GM19372 (cell line): ENCODE measurements at regions not wholly inside any gene's neighbourhood (a gene's known extent, or its start where the extent isn't known, plus 50 kb on each side); places are given as distances from the start of the nearest gene placed in this dataset.
"Not testable (repeated sequence)": the region's sequence is repeated elsewhere in the genome, so short reads cannot be mapped to it uniquely, and the experiment has no call there.

Experiments used
- ATAC-seq: cut with Tn5 transposase; IDR thresholded peaks from one replicate; pipeline ENCODE4 v1.9.1; 2021; ENCODE audit warnings: mild to moderate bottlenecking, low read depth, moderate library complexity; ENCODE audit not compliant: unreplicated experiment

DNA sequence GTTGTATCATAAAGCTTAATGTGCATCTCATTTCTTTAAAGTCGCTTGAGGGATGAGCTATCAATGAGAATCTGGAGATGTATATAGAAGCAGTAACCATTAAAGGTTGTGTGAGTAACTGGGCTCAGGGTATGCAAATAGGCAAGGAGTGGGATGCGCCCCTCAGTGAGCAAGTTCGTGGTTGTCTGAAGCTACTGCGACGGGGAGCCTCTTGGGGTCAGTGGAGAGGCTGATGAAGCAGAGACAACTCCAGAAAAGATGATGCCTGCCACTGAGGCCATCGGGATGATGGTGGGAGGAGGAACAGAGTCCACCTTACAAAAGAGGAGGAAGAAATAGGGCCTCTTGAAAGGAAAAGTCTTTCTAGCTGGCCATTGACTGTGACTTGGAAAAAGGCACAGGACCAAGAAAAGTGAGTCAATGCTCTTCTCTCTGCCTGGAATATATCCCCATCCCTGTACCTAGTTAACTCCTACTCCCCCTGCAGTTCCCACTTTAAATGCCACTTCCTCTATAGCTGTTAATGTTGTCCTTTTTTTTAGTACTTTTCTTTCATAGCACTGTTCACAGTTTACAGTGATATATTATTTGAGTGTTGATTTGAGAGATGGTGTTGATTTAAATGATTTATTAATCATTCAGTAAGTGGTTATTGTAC, 51.4 kb upstream of the LSM6 start:
- ATAC-seq, result peak; percentile 66

DNA sequence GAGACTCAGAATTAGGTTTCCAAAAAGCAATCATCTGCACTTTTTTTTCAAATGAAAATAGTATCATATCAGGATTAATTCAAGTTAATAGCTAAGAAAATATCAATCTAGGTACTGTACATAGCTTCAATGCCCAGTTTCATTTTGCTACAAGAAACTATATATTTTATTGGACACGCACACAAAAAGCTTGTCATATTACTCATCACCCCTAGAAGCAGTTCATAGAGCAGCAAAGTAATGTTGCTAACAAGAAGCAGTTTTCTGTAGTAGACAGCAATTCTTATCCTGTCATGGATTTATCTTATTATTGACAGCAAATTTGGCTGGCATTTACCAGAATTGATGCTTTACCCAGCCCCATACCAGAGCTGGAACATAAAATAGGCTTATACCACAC, 52.3 kb upstream of the LSM6 start:
- ATAC-seq, result no peak

GRCh38 chr4:146122398-146122797, 53.1 kb upstream of the LSM6 start:
- no peak for ATAC-seq

DNA sequence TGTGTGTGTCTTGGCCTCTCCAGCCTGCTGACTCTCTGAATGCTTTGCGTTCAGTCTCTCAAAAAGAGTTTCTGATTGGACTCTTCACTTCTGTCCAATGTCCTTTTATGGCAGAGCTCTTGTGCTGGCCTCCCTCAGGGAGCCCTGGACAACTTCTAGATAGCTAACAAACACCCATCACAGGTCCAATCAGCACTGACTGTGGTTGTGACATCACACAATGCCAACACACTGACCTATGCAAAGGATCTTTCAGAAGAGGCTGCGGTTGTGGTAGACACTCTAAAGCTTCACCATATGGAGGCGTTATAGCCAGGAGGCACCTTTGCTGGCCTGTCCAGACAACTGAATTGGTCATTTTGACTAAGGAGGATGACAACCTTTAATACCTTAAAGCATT, 53.8 kb upstream of the LSM6 start:
- no peak for ATAC-seq

DNA sequence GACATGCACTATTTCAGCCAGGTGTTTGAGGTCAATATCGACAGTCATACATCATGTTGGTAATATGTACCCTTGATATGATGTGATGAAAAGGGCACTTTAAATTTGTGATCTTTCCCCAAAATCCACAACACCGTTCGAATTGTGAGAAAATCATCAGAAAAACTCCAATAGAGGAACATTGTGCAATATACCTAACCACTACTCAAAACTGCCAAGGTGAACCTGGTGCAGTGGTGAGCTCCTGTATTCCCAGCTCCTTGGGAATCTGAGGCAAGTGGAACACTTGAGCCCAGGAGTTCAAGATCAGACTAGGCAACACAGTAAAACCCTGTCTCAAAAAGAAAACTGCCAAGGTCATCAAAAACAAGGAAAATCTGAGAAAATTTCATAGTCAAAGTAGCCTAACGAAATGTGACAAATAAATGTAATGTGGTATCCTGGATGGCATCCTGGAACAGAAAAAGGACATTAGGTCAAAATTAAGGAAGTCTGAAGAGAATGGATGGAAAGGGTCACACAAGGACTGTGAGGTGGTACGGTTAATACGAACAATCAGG, 55.6 kb upstream of the LSM6 start:
- ATAC-seq, result no peak

DNA sequence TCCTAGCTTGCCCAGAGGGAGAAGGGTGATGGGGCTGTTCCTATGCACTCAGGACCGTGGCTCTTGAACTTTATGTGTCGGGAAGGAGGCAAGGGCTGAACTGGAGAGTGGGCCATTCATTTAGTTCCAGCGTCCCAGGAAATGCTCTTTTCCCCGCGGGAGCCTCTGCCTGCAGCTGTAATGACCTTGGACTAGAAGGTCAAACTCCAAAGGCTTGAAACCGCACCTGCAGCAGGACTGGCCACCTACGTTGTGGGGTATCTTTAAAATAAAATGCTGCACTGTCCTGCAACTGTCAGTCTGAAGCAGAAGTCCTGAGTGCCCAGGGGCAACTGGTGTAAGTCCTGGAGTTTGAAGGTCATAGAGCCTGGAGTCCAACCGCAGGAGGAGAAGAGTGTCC, 61.5 kb upstream of the LSM6 start:
- no peak for ATAC-seq

DNA sequence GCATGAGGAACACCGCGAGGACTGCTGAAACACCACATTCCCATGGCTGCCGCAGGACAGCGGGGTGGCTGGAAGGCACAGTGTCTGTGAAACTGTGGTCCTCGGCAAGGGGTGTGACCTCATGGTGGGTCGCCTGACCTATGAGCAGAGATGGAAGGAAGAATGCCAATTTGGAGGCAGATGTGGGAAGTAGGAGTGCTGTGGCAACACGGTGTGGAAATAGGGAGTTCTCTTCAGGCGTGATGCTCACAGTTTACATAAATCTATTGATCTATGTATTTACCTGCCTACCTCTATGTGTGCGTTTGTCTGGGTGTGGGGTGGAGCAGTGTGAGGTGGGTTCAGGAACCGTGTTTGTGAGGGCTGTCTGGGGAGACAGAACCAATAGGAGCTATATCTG, 62.3 kb upstream of the LSM6 start:
- no peak for ATAC-seq

GRCh38 chr4:146112389-146112788, 63.1 kb upstream of the LSM6 start:
- peak; percentile 52 for ATAC-seq

DNA sequence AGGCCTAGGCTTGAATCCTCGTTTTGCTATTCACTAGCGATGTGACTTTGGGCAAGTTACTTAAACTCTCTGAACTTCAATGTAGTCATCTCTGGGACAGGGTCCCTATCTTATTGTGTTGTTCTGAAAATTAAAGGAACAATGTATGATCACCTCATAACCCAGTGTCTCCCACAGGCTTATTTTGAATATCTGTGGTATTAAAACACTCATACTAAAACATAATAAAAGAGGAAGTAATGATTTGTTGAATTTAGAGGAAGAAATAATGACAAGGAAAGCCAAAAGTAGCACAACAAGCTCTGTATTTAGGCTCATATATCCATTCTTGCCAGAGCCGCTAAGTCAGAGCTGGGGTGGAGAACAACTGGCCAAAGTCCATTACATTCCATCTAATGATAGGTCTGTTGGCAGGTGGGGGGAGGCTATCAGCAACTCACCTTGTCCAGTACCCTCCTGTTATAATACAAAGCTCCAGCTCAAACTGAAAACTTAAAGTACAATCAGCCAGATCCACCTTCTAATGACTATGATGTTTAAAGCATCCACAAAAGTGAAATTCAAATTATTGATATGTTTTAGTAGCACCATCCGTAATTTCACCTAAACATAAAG, 64.5 kb upstream of the LSM6 start:
- no peak for ATAC-seq

GRCh38 chr4:146108756-146109155, 66.8 kb upstream of the LSM6 start:
- no peak for ATAC-seq

GRCh38 chr4:146107587-146108240, 67.8 kb upstream of the LSM6 start:
- no peak for ATAC-seq

DNA sequence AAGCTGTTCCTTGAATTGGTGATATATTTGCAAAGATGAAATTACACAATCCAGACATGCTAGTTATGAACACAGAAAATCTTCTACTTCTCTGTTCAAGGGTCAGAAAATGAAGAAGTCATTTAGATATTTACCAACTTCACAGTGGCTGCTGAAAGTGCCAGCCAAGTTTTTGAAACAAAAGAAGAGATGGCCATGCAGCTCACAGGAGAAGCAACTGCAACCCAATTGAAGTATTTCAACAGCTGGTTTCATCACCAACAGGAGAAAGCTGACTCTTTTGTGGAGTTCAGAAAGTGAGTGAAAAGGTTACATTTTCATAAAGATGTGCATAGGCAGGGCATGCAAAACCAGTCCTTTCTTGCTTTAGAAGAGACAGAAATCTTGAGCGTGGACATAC, 70.1 kb upstream of the LSM6 start:
- peak; percentile 37 for ATAC-seq

DNA sequence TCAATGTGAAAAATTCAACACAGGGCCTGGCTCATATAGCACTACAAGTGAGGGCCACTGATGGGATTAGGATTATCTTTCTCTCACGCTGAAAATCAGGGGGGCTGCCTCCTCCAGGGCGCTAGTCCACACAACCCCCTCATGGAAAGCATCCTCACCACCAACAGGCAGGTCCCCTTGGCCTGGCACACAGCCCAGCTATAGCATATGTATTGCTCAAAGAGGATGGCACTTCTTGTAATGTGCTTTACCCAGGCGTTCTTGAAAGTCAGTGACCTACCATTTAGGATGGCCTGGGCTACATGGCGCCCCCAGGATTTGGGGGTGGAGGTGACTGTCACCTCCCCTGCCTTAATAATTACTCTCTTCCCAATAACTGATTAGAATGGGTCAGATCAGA, 71.0 kb upstream of the LSM6 start:
- ATAC-seq, result no peak

DNA sequence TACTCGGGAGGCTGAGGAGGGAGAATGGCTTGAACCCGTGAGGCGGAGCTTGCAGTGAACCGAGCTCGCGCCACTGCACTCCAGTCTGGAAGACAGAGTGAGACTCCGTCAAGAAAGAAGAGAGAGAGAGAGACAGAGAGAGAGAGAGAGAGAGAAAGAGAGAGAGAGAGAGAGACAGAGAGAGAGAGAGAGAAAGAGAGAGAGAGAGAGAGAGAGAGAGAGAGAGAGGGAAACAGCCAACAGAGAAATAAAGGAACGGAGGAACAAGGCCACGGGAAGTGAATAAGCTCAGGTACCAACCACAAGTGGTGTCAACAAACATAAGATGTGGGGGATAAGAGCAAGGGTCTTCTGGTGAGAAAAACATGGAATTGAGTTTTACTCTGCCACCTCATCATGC, 71.5 kb upstream of the LSM6 start:
- not testable (repeated sequence) for ATAC-seq

GRCh38 chr4:146099585-146099984, 75.9 kb upstream of the LSM6 start:
- no peak for ATAC-seq

DNA sequence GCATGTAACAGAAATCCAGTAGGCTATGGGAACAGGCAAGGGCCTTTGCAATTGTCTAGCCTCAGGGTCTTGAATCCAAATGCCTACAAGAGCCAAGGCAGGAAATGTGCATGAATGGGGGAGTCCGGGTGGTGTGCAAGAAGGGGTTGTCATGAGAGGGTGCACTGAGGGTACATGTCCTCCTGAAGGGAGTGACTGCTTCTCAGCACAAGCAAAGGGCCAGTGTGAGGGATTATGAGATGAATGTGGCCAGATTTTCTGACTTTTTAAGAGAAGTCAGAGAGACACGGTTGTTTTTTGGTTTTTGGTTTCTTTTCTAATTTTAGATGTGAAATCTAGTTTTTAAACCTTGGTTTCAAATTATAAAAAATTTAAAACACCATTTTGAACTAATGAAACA, 76.5 kb upstream of the LSM6 start:
- peak; percentile 62 for ATAC-seq

DNA sequence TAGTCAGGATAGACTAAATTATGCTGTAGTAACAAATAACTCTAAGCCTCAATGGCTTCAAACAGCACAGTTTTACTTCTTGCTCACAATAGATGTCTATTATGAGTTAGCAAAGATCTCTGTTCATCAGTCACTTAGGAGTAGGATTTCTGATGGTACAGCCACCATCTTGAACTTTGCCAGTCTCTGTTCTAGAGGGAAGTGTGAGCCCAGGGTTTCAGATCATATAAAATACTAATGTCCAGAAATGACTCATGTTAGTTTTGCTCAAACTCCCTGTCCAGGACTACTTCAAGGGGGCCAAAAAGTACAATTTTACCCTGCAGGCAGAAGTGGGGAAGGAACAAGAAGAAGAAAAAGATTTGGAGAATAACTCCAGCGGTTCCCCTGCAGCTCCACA, 77.1 kb upstream of the LSM6 start:
- peak; percentile 67 for ATAC-seq

GRCh38 chr4:146096371-146096770, 79.1 kb upstream of the LSM6 start:
- no peak for ATAC-seq

DNA sequence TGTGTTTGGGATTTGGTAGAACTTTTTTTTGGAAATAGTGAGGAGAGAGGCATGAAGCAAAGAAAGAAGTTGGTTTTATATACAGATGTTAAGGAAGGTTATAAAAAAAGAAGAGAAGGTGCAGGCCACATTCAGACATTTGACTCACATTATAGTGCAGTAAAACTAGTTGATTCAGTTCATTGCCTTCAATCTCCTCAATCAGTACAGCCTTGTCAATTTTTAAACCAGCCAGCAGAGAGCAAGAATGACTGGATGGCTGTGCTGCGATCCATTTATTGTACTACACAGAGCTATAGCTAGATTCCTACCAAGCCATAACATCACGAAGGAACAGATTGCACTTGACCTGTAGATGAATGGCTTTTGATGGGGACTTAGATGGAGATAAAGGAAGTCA, 79.7 kb upstream of the LSM6 start:
- no peak for ATAC-seq

GRCh38 chr4:146095091-146095690, 80.3 kb upstream of the LSM6 start:
- no peak for ATAC-seq

GRCh38 chr4:146088690-146089089, 86.8 kb upstream of the LSM6 start:
- ATAC-seq, result no peak
